ENCODE measurements at regions not wholly inside any gene's neighbourhood (a gene's known extent, or its start where the extent isn't known, plus 50 kb on each side); places are given as distances from the start of the nearest gene placed in this dataset.

DNA sequence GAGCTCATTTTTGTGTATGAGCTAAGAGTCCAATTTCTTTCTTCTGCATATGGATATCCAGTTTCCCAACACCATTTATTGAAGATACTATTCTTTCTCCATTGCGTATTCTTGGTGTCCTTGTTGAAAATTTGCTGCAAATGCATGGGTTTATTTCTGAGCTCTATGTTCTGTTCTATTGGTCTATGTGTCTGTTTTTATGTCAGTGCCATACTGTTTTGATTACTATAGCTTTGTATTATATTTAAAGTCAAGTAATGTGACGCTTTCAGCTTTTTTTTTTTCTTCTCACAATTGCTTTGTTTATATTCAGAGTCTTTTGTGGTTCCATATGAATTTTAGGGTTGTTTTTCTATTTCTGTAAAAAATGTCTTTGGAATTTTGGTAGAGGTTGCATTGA is 247.1 kb upstream of the TBX3 start (continued):
- TF ChIP-seq, protein P1, sequence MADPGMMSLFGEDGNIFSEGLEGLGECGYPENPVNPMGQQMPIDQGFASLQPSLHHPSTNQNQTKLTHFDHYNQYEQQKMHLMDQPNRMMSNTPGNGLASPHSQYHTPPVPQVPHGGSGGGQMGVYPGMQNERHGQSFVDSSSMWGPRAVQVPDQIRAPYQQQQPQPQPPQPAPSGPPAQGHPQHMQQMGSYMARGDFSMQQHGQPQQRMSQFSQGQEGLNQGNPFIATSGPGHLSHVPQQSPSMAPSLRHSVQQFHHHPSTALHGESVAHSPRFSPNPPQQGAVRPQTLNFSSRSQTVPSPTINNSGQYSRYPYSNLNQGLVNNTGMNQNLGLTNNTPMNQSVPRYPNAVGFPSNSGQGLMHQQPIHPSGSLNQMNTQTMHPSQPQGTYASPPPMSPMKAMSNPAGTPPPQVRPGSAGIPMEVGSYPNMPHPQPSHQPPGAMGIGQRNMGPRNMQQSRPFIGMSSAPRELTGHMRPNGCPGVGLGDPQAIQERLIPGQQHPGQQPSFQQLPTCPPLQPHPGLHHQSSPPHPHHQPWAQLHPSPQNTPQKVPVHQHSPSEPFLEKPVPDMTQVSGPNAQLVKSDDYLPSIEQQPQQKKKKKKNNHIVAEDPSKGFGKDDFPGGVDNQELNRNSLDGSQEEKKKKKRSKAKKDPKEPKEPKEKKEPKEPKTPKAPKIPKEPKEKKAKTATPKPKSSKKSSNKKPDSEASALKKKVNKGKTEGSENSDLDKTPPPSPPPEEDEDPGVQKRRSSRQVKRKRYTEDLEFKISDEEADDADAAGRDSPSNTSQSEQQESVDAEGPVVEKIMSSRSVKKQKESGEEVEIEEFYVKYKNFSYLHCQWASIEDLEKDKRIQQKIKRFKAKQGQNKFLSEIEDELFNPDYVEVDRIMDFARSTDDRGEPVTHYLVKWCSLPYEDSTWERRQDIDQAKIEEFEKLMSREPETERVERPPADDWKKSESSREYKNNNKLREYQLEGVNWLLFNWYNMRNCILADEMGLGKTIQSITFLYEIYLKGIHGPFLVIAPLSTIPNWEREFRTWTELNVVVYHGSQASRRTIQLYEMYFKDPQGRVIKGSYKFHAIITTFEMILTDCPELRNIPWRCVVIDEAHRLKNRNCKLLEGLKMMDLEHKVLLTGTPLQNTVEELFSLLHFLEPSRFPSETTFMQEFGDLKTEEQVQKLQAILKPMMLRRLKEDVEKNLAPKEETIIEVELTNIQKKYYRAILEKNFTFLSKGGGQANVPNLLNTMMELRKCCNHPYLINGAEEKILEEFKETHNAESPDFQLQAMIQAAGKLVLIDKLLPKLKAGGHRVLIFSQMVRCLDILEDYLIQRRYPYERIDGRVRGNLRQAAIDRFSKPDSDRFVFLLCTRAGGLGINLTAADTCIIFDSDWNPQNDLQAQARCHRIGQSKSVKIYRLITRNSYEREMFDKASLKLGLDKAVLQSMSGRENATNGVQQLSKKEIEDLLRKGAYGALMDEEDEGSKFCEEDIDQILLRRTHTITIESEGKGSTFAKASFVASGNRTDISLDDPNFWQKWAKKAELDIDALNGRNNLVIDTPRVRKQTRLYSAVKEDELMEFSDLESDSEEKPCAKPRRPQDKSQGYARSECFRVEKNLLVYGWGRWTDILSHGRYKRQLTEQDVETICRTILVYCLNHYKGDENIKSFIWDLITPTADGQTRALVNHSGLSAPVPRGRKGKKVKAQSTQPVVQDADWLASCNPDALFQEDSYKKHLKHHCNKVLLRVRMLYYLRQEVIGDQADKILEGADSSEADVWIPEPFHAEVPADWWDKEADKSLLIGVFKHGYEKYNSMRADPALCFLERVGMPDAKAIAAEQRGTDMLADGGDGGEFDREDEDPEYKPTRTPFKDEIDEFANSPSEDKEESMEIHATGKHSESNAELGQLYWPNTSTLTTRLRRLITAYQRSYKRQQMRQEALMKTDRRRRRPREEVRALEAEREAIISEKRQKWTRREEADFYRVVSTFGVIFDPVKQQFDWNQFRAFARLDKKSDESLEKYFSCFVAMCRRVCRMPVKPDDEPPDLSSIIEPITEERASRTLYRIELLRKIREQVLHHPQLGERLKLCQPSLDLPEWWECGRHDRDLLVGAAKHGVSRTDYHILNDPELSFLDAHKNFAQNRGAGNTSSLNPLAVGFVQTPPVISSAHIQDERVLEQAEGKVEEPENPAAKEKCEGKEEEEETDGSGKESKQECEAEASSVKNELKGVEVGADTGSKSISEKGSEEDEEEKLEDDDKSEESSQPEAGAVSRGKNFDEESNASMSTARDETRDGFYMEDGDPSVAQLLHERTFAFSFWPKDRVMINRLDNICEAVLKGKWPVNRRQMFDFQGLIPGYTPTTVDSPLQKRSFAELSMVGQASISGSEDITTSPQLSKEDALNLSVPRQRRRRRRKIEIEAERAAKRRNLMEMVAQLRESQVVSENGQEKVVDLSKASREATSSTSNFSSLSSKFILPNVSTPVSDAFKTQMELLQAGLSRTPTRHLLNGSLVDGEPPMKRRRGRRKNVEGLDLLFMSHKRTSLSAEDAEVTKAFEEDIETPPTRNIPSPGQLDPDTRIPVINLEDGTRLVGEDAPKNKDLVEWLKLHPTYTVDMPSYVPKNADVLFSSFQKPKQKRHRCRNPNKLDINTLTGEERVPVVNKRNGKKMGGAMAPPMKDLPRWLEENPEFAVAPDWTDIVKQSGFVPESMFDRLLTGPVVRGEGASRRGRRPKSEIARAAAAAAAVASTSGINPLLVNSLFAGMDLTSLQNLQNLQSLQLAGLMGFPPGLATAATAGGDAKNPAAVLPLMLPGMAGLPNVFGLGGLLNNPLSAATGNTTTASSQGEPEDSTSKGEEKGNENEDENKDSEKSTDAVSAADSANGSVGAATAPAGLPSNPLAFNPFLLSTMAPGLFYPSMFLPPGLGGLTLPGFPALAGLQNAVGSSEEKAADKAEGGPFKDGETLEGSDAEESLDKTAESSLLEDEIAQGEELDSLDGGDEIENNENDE (IDR thresholded peaks at IDR 0.05; ENCODE audit: insufficient replicate concordance, low read length): no peak
- TF ChIP-seq KDM1A (IDR thresholded peaks at IDR 0.05; ENCODE audit: borderline replicate concordance, low read length) (peak; percentile 75), HDAC2 (IDR thresholded peaks at IDR 0.05; ENCODE audit: borderline replicate concordance in 1 of 2, low read depth in 2 of 2, low read length in 2 of 2) (peak in 1 of 2 experiments; percentile 52; a peak in 1 of 4 replicates)

Data from H1 (cell line).